ENCODE measurements at regions not wholly inside any gene's neighbourhood (a gene's known extent, or its start where the extent isn't known, plus 50 kb on each side); places are given as distances from the start of the nearest gene placed in this dataset.

DNA sequence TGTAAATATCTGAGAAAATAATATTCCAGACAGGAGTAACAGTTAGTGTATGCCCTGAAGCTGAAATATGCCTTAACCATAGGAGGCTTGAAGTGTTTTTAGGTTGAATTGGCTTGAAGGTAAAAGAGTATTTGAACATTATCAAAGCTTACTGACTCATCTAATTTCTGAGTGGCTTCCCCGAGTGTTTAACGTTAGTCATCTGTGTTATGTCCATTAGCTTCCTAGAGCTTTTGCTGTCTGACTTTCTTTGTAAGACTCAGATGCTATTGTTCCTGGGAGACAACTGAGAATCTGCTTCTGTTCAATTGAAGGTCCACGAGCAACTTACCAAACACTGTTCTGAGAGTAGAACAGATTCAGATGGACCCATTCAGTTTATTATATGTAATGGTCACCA, 656.8 kb upstream of the NECTIN3 start:
- DNase-seq: no peak
- no peaks in the 10 kb centered on the region for H3K27me3 ChIP-seq
- TF ChIP-seq POLR2A (IDR thresholded peaks at IDR 0.05): no peak
- TF ChIP-seq, protein P1, sequence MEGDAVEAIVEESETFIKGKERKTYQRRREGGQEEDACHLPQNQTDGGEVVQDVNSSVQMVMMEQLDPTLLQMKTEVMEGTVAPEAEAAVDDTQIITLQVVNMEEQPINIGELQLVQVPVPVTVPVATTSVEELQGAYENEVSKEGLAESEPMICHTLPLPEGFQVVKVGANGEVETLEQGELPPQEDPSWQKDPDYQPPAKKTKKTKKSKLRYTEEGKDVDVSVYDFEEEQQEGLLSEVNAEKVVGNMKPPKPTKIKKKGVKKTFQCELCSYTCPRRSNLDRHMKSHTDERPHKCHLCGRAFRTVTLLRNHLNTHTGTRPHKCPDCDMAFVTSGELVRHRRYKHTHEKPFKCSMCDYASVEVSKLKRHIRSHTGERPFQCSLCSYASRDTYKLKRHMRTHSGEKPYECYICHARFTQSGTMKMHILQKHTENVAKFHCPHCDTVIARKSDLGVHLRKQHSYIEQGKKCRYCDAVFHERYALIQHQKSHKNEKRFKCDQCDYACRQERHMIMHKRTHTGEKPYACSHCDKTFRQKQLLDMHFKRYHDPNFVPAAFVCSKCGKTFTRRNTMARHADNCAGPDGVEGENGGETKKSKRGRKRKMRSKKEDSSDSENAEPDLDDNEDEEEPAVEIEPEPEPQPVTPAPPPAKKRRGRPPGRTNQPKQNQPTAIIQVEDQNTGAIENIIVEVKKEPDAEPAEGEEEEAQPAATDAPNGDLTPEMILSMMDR (IDR thresholded peaks at IDR 0.05): no peak

DNA sequence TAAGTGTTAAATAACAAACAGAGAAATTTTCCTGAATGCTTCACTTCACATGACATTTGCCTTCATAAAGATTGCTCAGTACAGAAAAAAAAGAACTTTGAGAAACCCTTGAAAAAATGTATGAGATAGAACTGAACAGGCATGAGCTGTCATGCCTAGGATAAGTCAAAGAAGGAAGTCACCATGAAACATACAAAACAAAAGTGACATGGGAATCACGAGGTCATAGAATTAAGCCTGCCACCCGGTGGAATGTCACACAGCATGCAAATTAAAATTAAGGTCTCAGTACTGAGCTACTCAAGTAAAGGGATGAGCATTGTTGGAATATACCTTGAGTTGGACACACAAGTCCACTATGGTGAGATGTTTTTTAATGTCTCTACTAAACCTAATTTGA, 652.5 kb upstream of the NECTIN3 start:
- DNase-seq: no peak
- Histone ChIP-seq H3K9me3 (no peaks in the 10 kb centered on the region), H3K4me3 (no peak overlapping the region), H3K36me3 (no peaks in the 10 kb centered on the region), H3K27me3 (no peaks in the 10 kb centered on the region), H3K27ac (no peak overlapping the region), H3K4me1 (no peaks in the 10 kb centered on the region)
- TF ChIP-seq, protein P1 (IDR thresholded peaks at IDR 0.05): no peak
- no peak for TF ChIP-seq POLR2A (IDR thresholded peaks at IDR 0.05)

More for the DNA sequence above, 656.8 kb upstream of the NECTIN3 start:
- no peaks in the 10 kb centered on the region for H3K9me3 ChIP-seq
- H3K4me1 ChIP-seq: no peaks in the 10 kb centered on the region
- H3K36me3 ChIP-seq: no peaks in the 10 kb centered on the region
- no peak overlapping the region for H3K4me3 ChIP-seq
- no peak overlapping the region for H3K27ac ChIP-seq

DNA sequence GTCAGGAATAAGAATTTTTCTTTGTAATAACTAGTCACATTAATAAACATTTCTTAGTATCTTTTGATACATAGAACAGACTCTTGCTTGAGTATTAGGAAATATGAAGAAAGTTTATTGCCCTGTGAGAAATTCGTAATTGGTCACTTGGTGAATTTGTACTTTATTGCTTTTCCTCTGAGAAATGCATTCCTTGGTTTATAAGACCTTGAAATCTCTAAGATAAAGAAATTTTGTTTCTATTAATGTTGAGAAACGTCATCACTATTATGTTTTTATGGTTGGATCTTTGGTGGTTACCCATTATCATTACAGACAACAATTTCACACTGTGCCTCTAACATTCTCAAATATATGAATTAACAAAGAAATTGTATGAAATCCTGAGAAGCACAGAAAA, 652.0 kb upstream of the NECTIN3 start:
- no peak for TF ChIP-seq POLR2A (IDR thresholded peaks at IDR 0.05)
- TF ChIP-seq, protein P1 (IDR thresholded peaks at IDR 0.05): no peak
- Histone ChIP-seq H3K9me3 (no peaks in the 10 kb centered on the region), H3K4me3 (no peak overlapping the region), H3K27ac (no peak overlapping the region), H3K27me3 (no peaks in the 10 kb centered on the region), H3K36me3 (no peaks in the 10 kb centered on the region), H3K4me1 (no peaks in the 10 kb centered on the region)
- no peak for DNase-seq

DNA sequence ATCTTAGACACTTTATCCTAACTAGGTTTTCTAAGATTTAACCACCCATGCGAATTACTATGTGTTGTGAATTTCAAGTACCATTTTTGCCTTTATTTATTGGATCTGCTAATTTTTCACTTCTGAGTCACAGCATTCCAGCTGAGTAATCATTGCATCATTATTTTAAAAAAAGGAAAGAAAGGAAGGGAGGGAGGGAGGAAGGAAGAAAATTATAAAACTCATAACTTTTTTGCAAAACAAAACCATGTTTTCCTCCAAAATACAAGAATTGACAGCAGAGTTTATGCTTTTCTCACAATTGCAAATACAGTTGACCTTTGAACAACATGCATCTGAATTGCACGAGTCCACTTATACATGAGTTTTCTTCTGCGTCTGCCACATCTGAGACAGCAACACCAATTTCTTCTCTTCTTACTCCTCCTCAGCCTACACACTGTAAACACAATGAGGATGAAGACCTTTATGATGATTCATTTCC, 651.4 kb upstream of the NECTIN3 start:
- no peak for DNase-seq
- Histone ChIP-seq H3K9me3 (no peaks in the 10 kb centered on the region), H3K4me1 (no peaks in the 10 kb centered on the region), H3K27ac (no peak overlapping the region), H3K4me3 (no peak overlapping the region), H3K27me3 (no peaks in the 10 kb centered on the region), H3K36me3 (no peaks in the 10 kb centered on the region)
- no peak for TF ChIP-seq POLR2A (IDR thresholded peaks at IDR 0.05)
- TF ChIP-seq, protein P1 (IDR thresholded peaks at IDR 0.05): no peak

DNA sequence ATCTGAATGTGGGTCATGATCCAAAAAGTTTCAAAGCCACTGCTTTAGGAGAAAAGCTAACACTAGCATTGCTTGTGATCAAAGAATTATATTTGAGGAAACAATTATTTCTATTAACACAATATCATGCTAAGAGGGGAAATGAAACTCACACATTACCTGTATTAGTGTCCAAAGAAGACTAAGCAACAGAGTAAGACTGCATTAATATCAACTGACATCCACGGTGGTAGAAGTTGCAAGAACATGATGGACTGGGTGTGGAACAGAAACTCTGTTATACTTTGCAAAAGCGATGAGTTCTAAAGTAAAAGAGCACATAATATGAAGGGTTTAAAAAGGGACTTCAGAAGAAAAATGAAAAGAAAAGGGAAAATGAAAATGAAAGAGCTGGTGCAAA, 648.3 kb upstream of the NECTIN3 start:
- TF ChIP-seq POLR2A (IDR thresholded peaks at IDR 0.05): no peak
- TF ChIP-seq, protein P1 (IDR thresholded peaks at IDR 0.05): no peak
- Histone ChIP-seq H3K27me3 (no peaks in the 10 kb centered on the region), H3K9me3 (no peaks in the 10 kb centered on the region), H3K4me3 (no peak overlapping the region), H3K36me3 (no peaks in the 10 kb centered on the region), H3K4me1 (no peaks in the 10 kb centered on the region), H3K27ac (no peak overlapping the region)
- no peak for DNase-seq

DNA sequence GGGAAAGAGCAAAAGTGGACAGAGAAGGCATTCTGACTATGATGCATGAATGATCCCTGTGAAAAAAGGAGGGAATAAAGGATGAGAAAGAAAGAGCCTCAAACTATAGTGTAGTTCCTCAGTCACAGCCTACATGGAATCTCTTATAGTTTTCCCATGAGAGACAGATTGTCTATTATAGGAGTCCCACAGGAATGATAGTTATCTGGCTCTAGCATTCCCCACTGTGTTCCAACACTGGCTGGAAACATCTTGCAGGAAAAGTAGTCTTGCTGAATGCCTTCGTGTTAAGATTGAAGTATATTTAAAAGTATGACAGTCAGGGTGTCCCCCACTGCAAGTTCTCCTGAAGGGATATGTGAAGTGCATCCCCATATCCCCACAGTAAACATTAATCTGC, 641.5 kb upstream of the NECTIN3 start:
- TF ChIP-seq, protein P1 (IDR thresholded peaks at IDR 0.05): no peak
- no peaks in the 10 kb centered on the region for H3K36me3 ChIP-seq
- no peaks in the 10 kb centered on the region for H3K4me1 ChIP-seq
- DNase-seq: no peak
- no peak overlapping the region for H3K27ac ChIP-seq
- no peaks in the 10 kb centered on the region for H3K9me3 ChIP-seq
- no peak overlapping the region for H3K4me3 ChIP-seq
- no peaks in the 10 kb centered on the region for H3K27me3 ChIP-seq

All from Peyer's patch (tissue), 4 donors.